Neural progenitor cell (in vitro differentiated cells): ENCODE measurements at regions not wholly inside any gene's neighbourhood (a gene's known extent, or its start where the extent isn't known, plus 50 kb on each side); places are given as distances from the start of the nearest gene placed in this dataset.

Source experiments
- DNase-seq: peaks from one replicate; pipeline ENCODE4 v3.0.0-alpha.2; 2016; ENCODE audit warnings: low spot score
- H2AFZ ChIP-seq: fragments of 200-600 bp; sonication (generic); replicated peaks from 2 replicates; pipeline ENCODE4 v1.6.1; 2016; ENCODE audit warnings: antibody characterized with exemption
- H3F3A ChIP-seq: fragments of 200-600 bp; sonication (generic); 2 replicates; pipeline ENCODE4 v1.6.1; 2016; ENCODE audit warnings: antibody characterized with exemption, low read depth
- H3K27ac ChIP-seq: fragments of 200-600 bp; sonication (generic); 2 replicates; pipeline ENCODE4 v1.5.1; 2016; ENCODE audit warnings: mild to moderate bottlenecking
- H3K27me3 ChIP-seq: fragments of 200-600 bp; sonication (generic); 2 replicates; pipeline ENCODE4 v1.6.1; 2016; ENCODE audit warnings: mild to moderate bottlenecking, moderate library complexity
- H3K36me3 ChIP-seq: fragments of 200-600 bp; sonication (generic); 2 replicates; pipeline ENCODE4 v1.5.1; 2016
- H3K4me1 ChIP-seq: fragments of 200-600 bp; sonication (generic); 2 replicates; pipeline ENCODE4 v1.6.1; 2016; ENCODE audit warnings: mixed run types
- H3K4me2 ChIP-seq: fragments of 200-600 bp; sonication (generic); 2 replicates; pipeline ENCODE4 v1.6.1; 2016
- H3K4me3 ChIP-seq: fragments of 200-600 bp; sonication (generic); 2 replicates; pipeline ENCODE4 v1.5.1; 2016
- H3K79me2 ChIP-seq: fragments of 200-600 bp; sonication (generic); 2 replicates; pipeline ENCODE4 v1.6.1; 2016; ENCODE audit warnings: low read depth
- H3K9ac ChIP-seq: fragments of 200-600 bp; sonication (generic); 2 replicates; pipeline ENCODE4 v1.6.1; 2016
- H3K9me3 ChIP-seq: fragments of 200-600 bp; sonication (generic); 2 replicates; pipeline ENCODE4 v1.5.1; 2016; ENCODE audit warnings: low read depth
- H4K20me1 ChIP-seq: fragments of 200-600 bp; sonication (generic); 2 replicates; pipeline ENCODE4 v1.6.1; 2016; ENCODE audit warnings: low read depth
- H3K27ac Mint-ChIP-seq: 3 replicates; pipeline ENCODE4 v1.8.0; 2021; ENCODE audit warnings: mixed read lengths
- H3K27me3 Mint-ChIP-seq: 2 replicates; pipeline ENCODE4 v1.8.0; 2022; ENCODE audit warnings: low read depth, mild to moderate bottlenecking, inconsistent platforms, moderate library complexity, mixed read lengths; ENCODE audit not compliant: insufficient read depth
- H3K36me3 Mint-ChIP-seq: 3 replicates; pipeline ENCODE4 v1.8.0; 2021; ENCODE audit warnings: mixed read lengths
- H3K4me1 Mint-ChIP-seq: 3 replicates; pipeline ENCODE4 v1.8.0; 2021; ENCODE audit warnings: mixed read lengths
- H3K4me3 Mint-ChIP-seq: 3 replicates; pipeline ENCODE4 v1.8.0; 2021; ENCODE audit warnings: mild to moderate bottlenecking, moderate library complexity, mixed read lengths
- H3K9me3 Mint-ChIP-seq: 3 replicates; pipeline ENCODE4 v1.8.0; 2020; ENCODE audit warnings: mixed read lengths
- EZH2 ChIP-seq: fragments of 200-600 bp; sonication (generic); IDR thresholded peaks from 2 replicates; pipeline ENCODE4 v1.6.1; 2017; ENCODE audit warnings: antibody characterized with exemption, mild to moderate bottlenecking, moderate library complexity
- EZH2phosphoT487 ChIP-seq: fragments of 200-600 bp; sonication (generic); IDR thresholded peaks from 2 replicates; pipeline ENCODE4 v1.6.1; 2017; ENCODE audit warnings: antibody characterized with exemption
- TF ChIP-seq, protein P1 (sequence below): fragments of 200-600 bp; sonication (generic); IDR thresholded peaks from 2 replicates; pipeline ENCODE4 v1.5.1; 2017; ENCODE audit warnings: antibody characterized with exemption, mild to moderate bottlenecking

- no peaks in the 10 kb centered on the region for H3K4me1 Mint-ChIP-seq
- no peaks in the 10 kb centered on the region for H3K27me3 ChIP-seq
- no peaks in the 10 kb centered on the region for H3K36me3 ChIP-seq
- H3K27ac Mint-ChIP-seq = no peak overlapping the region
- no peak overlapping the region for H2AFZ ChIP-seq
- H3K27me3 Mint-ChIP-seq = peaks cover 4% of the 10 kb centered on the region
- TF ChIP-seq EZH2phosphoT487 = no peak
- no peak for TF ChIP-seq EZH2
- TF ChIP-seq, protein P1, sequence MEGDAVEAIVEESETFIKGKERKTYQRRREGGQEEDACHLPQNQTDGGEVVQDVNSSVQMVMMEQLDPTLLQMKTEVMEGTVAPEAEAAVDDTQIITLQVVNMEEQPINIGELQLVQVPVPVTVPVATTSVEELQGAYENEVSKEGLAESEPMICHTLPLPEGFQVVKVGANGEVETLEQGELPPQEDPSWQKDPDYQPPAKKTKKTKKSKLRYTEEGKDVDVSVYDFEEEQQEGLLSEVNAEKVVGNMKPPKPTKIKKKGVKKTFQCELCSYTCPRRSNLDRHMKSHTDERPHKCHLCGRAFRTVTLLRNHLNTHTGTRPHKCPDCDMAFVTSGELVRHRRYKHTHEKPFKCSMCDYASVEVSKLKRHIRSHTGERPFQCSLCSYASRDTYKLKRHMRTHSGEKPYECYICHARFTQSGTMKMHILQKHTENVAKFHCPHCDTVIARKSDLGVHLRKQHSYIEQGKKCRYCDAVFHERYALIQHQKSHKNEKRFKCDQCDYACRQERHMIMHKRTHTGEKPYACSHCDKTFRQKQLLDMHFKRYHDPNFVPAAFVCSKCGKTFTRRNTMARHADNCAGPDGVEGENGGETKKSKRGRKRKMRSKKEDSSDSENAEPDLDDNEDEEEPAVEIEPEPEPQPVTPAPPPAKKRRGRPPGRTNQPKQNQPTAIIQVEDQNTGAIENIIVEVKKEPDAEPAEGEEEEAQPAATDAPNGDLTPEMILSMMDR = no peak
- no peak overlapping the region for H3K4me3 Mint-ChIP-seq
- no peak overlapping the region for H3K4me2 ChIP-seq
- no peak overlapping the region for H3K27ac ChIP-seq
- H3K4me1 ChIP-seq = no peaks in the 10 kb centered on the region
- peaks cover 2% of the 10 kb centered on the region for H3K9me3 Mint-ChIP-seq
- H3K4me3 ChIP-seq = no peak overlapping the region
- H3K36me3 Mint-ChIP-seq = no peaks in the 10 kb centered on the region
- DNase-seq = no peak
- no peaks in the 10 kb centered on the region for H3K9me3 ChIP-seq
- H3K79me2 ChIP-seq = no peaks in the 10 kb centered on the region
- H3F3A ChIP-seq = no peaks in the 10 kb centered on the region
- H4K20me1 ChIP-seq = no peaks in the 10 kb centered on the region
- H3K9ac ChIP-seq = no peak overlapping the region
Observed at GRCh38 chr13:65866138-65866537, 1364.0 kb downstream of the PCDH9 start.

DNA sequence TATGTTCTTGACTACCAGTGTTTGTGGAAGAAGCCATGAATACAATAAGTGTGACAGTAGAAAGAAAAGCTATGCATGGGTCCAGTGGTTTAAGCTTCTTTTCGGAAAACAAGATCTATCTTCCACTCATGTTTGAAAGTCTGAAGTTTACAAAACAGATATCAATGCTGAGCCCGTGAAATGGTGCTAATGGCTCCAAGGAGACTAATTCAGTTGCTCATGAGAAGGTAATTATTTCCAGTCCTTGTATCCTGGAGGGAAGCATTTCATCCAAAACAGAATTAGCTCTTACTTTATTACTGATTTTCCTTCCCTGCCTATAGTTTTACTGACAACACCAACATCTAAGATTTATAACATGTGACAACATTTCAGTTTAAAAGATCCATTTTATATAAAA is 1364.9 kb downstream of the PCDH9 start:
- no peaks in the 10 kb centered on the region for H3K79me2 ChIP-seq
- Mint-ChIP-seq H3K4me3 (no peak overlapping the region), H3K36me3 (no peaks in the 10 kb centered on the region), H3K4me1 (no peaks in the 10 kb centered on the region), H3K27me3 (peaks cover 4% of the 10 kb centered on the region), H3K9me3 (peaks cover 2% of the 10 kb centered on the region), H3K27ac (no peak overlapping the region)
- TF ChIP-seq EZH2phosphoT487 = no peak
- TF ChIP-seq, protein P1 = no peak
- no peak for TF ChIP-seq EZH2
- no peaks in the 10 kb centered on the region for H4K20me1 ChIP-seq
- H3F3A ChIP-seq = no peaks in the 10 kb centered on the region
- DNase-seq = no peak
- H2AFZ ChIP-seq = no peak overlapping the region
- H3K9me3 ChIP-seq = no peaks in the 10 kb centered on the region
- no peaks in the 10 kb centered on the region for H3K36me3 ChIP-seq
- no peak overlapping the region for H3K4me2 ChIP-seq
- no peaks in the 10 kb centered on the region for H3K4me1 ChIP-seq
- no peak overlapping the region for H3K9ac ChIP-seq
- H3K4me3 ChIP-seq = no peak overlapping the region
- H3K27ac ChIP-seq = no peak overlapping the region
- H3K27me3 ChIP-seq = no peaks in the 10 kb centered on the region

GRCh38 chr13:65864039-65864438 is 1366.1 kb downstream of the PCDH9 start:
- H3K9me3 ChIP-seq = no peaks in the 10 kb centered on the region

More at GRCh38 chr13:65864039-65864438, 1366.1 kb downstream of the PCDH9 start:
- H3K9me3 Mint-ChIP-seq = peaks cover 2% of the 10 kb centered on the region
- Histone ChIP-seq H4K20me1 (no peaks in the 10 kb centered on the region), H3K9ac (no peak overlapping the region), H3K27me3 (no peaks in the 10 kb centered on the region), H3K36me3 (no peaks in the 10 kb centered on the region), H3K4me1 (no peaks in the 10 kb centered on the region), H3K4me2 (no peak overlapping the region), H2AFZ (no peak overlapping the region), H3K4me3 (no peak overlapping the region), H3F3A (no peaks in the 10 kb centered on the region), H3K27ac (no peak overlapping the region), H3K79me2 (no peaks in the 10 kb centered on the region)
- no peak for DNase-seq
- no peak overlapping the region for H3K4me3 Mint-ChIP-seq
- peaks cover 3% of the 10 kb centered on the region for H3K4me1 Mint-ChIP-seq
- peaks cover 4% of the 10 kb centered on the region for H3K27me3 Mint-ChIP-seq
- TF ChIP-seq, protein P1 = no peak
- TF ChIP-seq EZH2 (no peak), EZH2phosphoT487 (no peak)
- H3K27ac Mint-ChIP-seq = no peak overlapping the region
- H3K36me3 Mint-ChIP-seq = no peaks in the 10 kb centered on the region
